Osteocyte (in vitro differentiated cells): ENCODE measurements at regions not wholly inside any gene's neighbourhood (a gene's known extent, or its start where the extent isn't known, plus 50 kb on each side); places are given as distances from the start of the nearest gene placed in this dataset.

Experiments used
- DNase-seq: peaks from one replicate; pipeline ENCODE4 v3.0.0; 2021; ENCODE audit warnings: mixed read lengths; ENCODE audit not compliant: unreplicated experiment; ENCODE audit errors: extremely low spot score
- H3K27ac Mint-ChIP-seq: one replicate; pipeline ENCODE4 v1.8.0; 2021; ENCODE audit warnings: mild to moderate bottlenecking, mixed read lengths; ENCODE audit not compliant: unreplicated experiment
- H3K27me3 Mint-ChIP-seq: one replicate; pipeline ENCODE4 v1.8.0; 2021; ENCODE audit warnings: mixed read lengths; ENCODE audit not compliant: unreplicated experiment
- H3K36me3 Mint-ChIP-seq: one replicate; pipeline ENCODE4 v1.8.0; 2021; ENCODE audit warnings: mixed read lengths; ENCODE audit not compliant: unreplicated experiment
- H3K4me1 Mint-ChIP-seq: one replicate; pipeline ENCODE4 v1.8.0; 2021; ENCODE audit warnings: mixed read lengths; ENCODE audit not compliant: unreplicated experiment
- H3K4me3 Mint-ChIP-seq: one replicate; pipeline ENCODE4 v1.8.0; 2021; ENCODE audit warnings: mild to moderate bottlenecking, moderate library complexity, mixed read lengths; ENCODE audit not compliant: unreplicated experiment
- H3K9me3 Mint-ChIP-seq: one replicate; pipeline ENCODE4 v1.8.0; 2021; ENCODE audit warnings: mixed read lengths; ENCODE audit not compliant: unreplicated experiment
- CTCF ChIP-seq: fragments of 200-600 bp; sonication (generic); IDR thresholded peaks from 2 replicates; pipeline ENCODE4 v1.5.0; 2021; ENCODE audit warnings: antibody characterized with exemption, mild to moderate bottlenecking, moderate library complexity

- Mint-ChIP-seq H3K4me1 (no peaks in the 10 kb centered on the region), H3K36me3 (no peaks in the 10 kb centered on the region), H3K27me3 (no peaks in the 10 kb centered on the region), H3K4me3 (no peak overlapping the region), H3K9me3 (peaks cover 59% of the 10 kb centered on the region), H3K27ac (no peak overlapping the region)
- no peak for DNase-seq
- TF ChIP-seq CTCF = no peak
Observed at GRCh38 chrX:128457674-128458073, 405.5 kb upstream of the ACTRT1 start.

GRCh38 chrX:128439159-128439558 is 387.0 kb upstream of the ACTRT1 start:
- Mint-ChIP-seq H3K36me3 (no peaks in the 10 kb centered on the region), H3K4me1 (no peaks in the 10 kb centered on the region), H3K27me3 (no peaks in the 10 kb centered on the region), H3K27ac (no peak overlapping the region), H3K9me3 (peaks cover 29% of the 10 kb centered on the region), H3K4me3 (no peak overlapping the region)
- TF ChIP-seq CTCF = no peak
- DNase-seq = no peak

- no peaks in the 10 kb centered on the region for H3K36me3 Mint-ChIP-seq
- no peak for TF ChIP-seq CTCF
- H3K27ac Mint-ChIP-seq = no peak overlapping the region
- H3K4me3 Mint-ChIP-seq = no peak overlapping the region
- DNase-seq = no peak
- H3K9me3 Mint-ChIP-seq = peaks cover 32% of the 10 kb centered on the region
- H3K4me1 Mint-ChIP-seq = no peaks in the 10 kb centered on the region
- H3K27me3 Mint-ChIP-seq = no peaks in the 10 kb centered on the region
Observed at GRCh38 chrX:128438082-128438481, 385.9 kb upstream of the ACTRT1 start.

- TF ChIP-seq CTCF = no peak
- Mint-ChIP-seq H3K4me1 (no peaks in the 10 kb centered on the region), H3K9me3 (peaks cover 22% of the 10 kb centered on the region), H3K4me3 (no peak overlapping the region), H3K36me3 (no peaks in the 10 kb centered on the region), H3K27me3 (no peaks in the 10 kb centered on the region), H3K27ac (no peak overlapping the region)
- DNase-seq = no peak
Observed at GRCh38 chrX:128436397-128437103, 384.3 kb upstream of the ACTRT1 start.

GRCh38 chrX:128425546-128425945 is 373.3 kb upstream of the ACTRT1 start:
- no peaks in the 10 kb centered on the region for H3K27me3 Mint-ChIP-seq
- H3K4me1 Mint-ChIP-seq = no peaks in the 10 kb centered on the region

More at GRCh38 chrX:128425546-128425945, 373.3 kb upstream of the ACTRT1 start:
- no peak for TF ChIP-seq CTCF
- no peak for DNase-seq
- H3K4me3 Mint-ChIP-seq = no peak overlapping the region
- H3K9me3 Mint-ChIP-seq = peaks cover 25% of the 10 kb centered on the region
- H3K27ac Mint-ChIP-seq = no peak overlapping the region
- H3K36me3 Mint-ChIP-seq = no peaks in the 10 kb centered on the region
